HEK293 (cell line): ENCODE measurements at regions not wholly inside any gene's neighbourhood (a gene's known extent, or its start where the extent isn't known, plus 50 kb on each side); places are given as distances from the start of the nearest gene placed in this dataset.

Experiments used
- CTCF ChIA-PET: fragments of 350-600 bp; formaldehyde crosslinking; extraction: SDS; loops from one replicate; lab custom pipeline; 2021; ENCODE audit warnings: antibody characterized with exemption; lab: Yijun Ruan, JAX
- POLR2A ChIA-PET: fragments of 300-600 bp; formaldehyde crosslinking; extraction: SDS; loops from one replicate; lab custom pipeline; 2020; ENCODE audit warnings: antibody characterized with exemption, inconsistent platforms; lab: Yijun Ruan, JAX
- H3K27ac ChIP-seq: fragments of 200-500 bp; sonication (Bioruptor generic); 2 replicates; pipeline ENCODE4 v1.5.1; 2014; ENCODE audit warnings: low read depth, low read length, control low read depth, inconsistent platforms; ENCODE audit errors: extremely low read depth
- H3K36me3 ChIP-seq, 2 experiments: fragments of 200-500 bp in 1 of 2; sonication (Bioruptor generic) in 1 of 2; 1 replicate in 1 of 2; 2 replicates in 1 of 2; pipeline ENCODE4 v1.5.1; 2014 to 2017; ENCODE audit warnings: inconsistent platforms in 2 of 2, low read length in 2 of 2; ENCODE audit not compliant: control insufficient read depth in 2 of 2, insufficient read depth in 1 of 2
- H3K4me1 ChIP-seq: fragments of 200-500 bp; sonication (Bioruptor generic); 2 replicates; pipeline ENCODE4 v1.5.1; 2014; ENCODE audit warnings: mild to moderate bottlenecking, low read length, inconsistent platforms; ENCODE audit not compliant: control insufficient read depth, insufficient read depth
- H3K4me3 ChIP-seq: 2 replicates; pipeline ENCODE4 v1.5.1; 2011; ENCODE audit warnings: low read depth, mild to moderate bottlenecking, control low read depth, low read length, moderate library complexity
- H3K9me3 ChIP-seq: fragments of 200-500 bp; sonication (Bioruptor generic); 2 replicates; pipeline ENCODE4 v1.5.1; 2014; ENCODE audit warnings: low read depth, low read length, inconsistent platforms; ENCODE audit not compliant: control insufficient read depth, insufficient read depth
- BCL11B ChIP-seq: fragments of 450-650 bp; formaldehyde crosslinking; IDR thresholded peaks from 2 replicates; pipeline ENCODE4 v1.5.1; 2016; ENCODE audit warnings: low read depth, missing biosample characterization, missing genetic modification characterization
- HOXA7 ChIP-seq: sonication (generic); formaldehyde crosslinking; IDR thresholded peaks from 2 replicates; pipeline ENCODE4 v1.8.1; 2022; ENCODE audit warnings: missing genetic modification reagents, borderline replicate concordance
- KLF7 ChIP-seq: fragments of 450-650 bp; formaldehyde crosslinking; IDR thresholded peaks from 2 replicates; pipeline ENCODE4 v1.5.1; 2016; ENCODE audit warnings: missing biosample characterization, missing genetic modification characterization, borderline replicate concordance
- PRDM10 ChIP-seq: fragments of 450-650 bp; formaldehyde crosslinking; IDR thresholded peaks from 2 replicates; pipeline ENCODE4 v1.5.1; 2016; ENCODE audit warnings: missing biosample characterization, missing genetic modification characterization
- PRDM4 ChIP-seq: fragments of 450-650 bp; formaldehyde crosslinking; IDR thresholded peaks from 2 replicates; pipeline ENCODE4 v1.5.1; 2017; ENCODE audit warnings: missing biosample characterization, missing genetic modification characterization
- REST ChIP-seq: fragments of 450-650 bp; formaldehyde crosslinking; IDR thresholded peaks from 2 replicates; pipeline ENCODE4 v1.5.1; 2016; ENCODE audit warnings: missing biosample characterization, missing genetic modification characterization
- SALL2 ChIP-seq: fragments of 450-650 bp; formaldehyde crosslinking; IDR thresholded peaks from 2 replicates; pipeline ENCODE4 v1.5.0; 2017; ENCODE audit warnings: missing biosample characterization, mild to moderate bottlenecking, missing genetic modification characterization, borderline replicate concordance
- SCRT2 ChIP-seq: fragments of 450-650 bp; formaldehyde crosslinking; IDR thresholded peaks from 2 replicates; pipeline ENCODE4 v1.5.1; 2016; ENCODE audit warnings: missing biosample characterization, missing genetic modification characterization
- ZFP69B ChIP-seq: fragments of 450-650 bp; formaldehyde crosslinking; IDR thresholded peaks from 2 replicates; pipeline ENCODE4 v1.5.1; 2016; ENCODE audit warnings: missing biosample characterization, missing genetic modification characterization
- ZNF18 ChIP-seq: fragments of 450-650 bp; formaldehyde crosslinking; IDR thresholded peaks from 2 replicates; pipeline ENCODE4 v1.5.1; 2016; ENCODE audit warnings: missing biosample characterization, missing genetic modification characterization
- ZNF202 ChIP-seq: fragments of 450-650 bp; formaldehyde crosslinking; IDR thresholded peaks from 2 replicates; pipeline ENCODE4 v1.5.1; 2016; ENCODE audit warnings: missing biosample characterization, missing genetic modification characterization, borderline replicate concordance
- ZNF274 ChIP-seq, 2 experiments: fragments of 200-500 bp in 1 of 2; fragments of 450-650 bp in 1 of 2; sonication (Bioruptor generic) in 1 of 2; formaldehyde crosslinking in 1 of 2; IDR thresholded peaks; 2 replicates each; pipeline versions ENCODE4 v1.5.1 to v1.6.1; 2014 to 2016; ENCODE audit warnings: borderline replicate concordance in 1 of 2, inconsistent platforms in 1 of 2, low read length in 1 of 2, missing biosample characterization in 1 of 2, missing genetic modification characterization in 1 of 2
- ZNF280D ChIP-seq: fragments of 450-650 bp; formaldehyde crosslinking; IDR thresholded peaks from 2 replicates; pipeline ENCODE4 v1.5.1; 2016; ENCODE audit warnings: missing biosample characterization, missing genetic modification characterization
- ZNF302 ChIP-seq: fragments of 450-650 bp; formaldehyde crosslinking; IDR thresholded peaks from 2 replicates; pipeline ENCODE4 v1.5.1; 2016; ENCODE audit warnings: missing biosample characterization, missing genetic modification characterization, low read depth
- ZNF350 ChIP-seq: fragments of 450-650 bp; formaldehyde crosslinking; IDR thresholded peaks from 2 replicates; pipeline ENCODE4 v1.5.0; 2017; ENCODE audit warnings: missing biosample characterization, mild to moderate bottlenecking, missing genetic modification characterization
- ZNF37A ChIP-seq: fragments of 450-650 bp; IDR thresholded peaks from 2 replicates; pipeline ENCODE4 v1.5.1; 2018; ENCODE audit warnings: missing biosample characterization, missing genetic modification characterization
- ZNF398 ChIP-seq: fragments of 450-650 bp; formaldehyde crosslinking; IDR thresholded peaks from 2 replicates; pipeline ENCODE4 v1.5.1; 2017; ENCODE audit warnings: missing biosample characterization, missing genetic modification characterization
- ZNF600 ChIP-seq: fragments of 450-650 bp; formaldehyde crosslinking; IDR thresholded peaks from 2 replicates; pipeline ENCODE4 v1.5.1; 2016; ENCODE audit warnings: missing biosample characterization, missing genetic modification characterization
- ZNF76 ChIP-seq: fragments of 450-650 bp; formaldehyde crosslinking; IDR thresholded peaks from 2 replicates; pipeline ENCODE4; 2016; ENCODE audit warnings: low read depth, missing biosample characterization, missing genetic modification characterization, borderline replicate concordance

GRCh38 chr6:18579166-18579565, 192.0 kb downstream of the RNF144B start (continued):
- TF ChIP-seq PRDM10 (tag by site-specific recombination) (no peak), SCRT2 (tag by site-specific recombination) (no peak), ZNF274 (IDR thresholded peaks at IDR 0.05; ENCODE audit: low read length) (no peak), ZNF274 (tag by site-specific recombination; IDR thresholded peaks at IDR 0.05; ENCODE audit: borderline replicate concordance) (no peak)

- peaks cover 1% of the 10 kb centered on the region; the same call in 1 of the 2 replicates for H3K4me1 ChIP-seq
- CTCF ChIA-PET, result interaction anchor here (0.7 to 2.4 kb wide), 2 partner anchors 16 to 256 kb away, joined by 5 to 13 read pairs; no protein-coding TSS in a partner anchor
- H3K9me3 ChIP-seq, result no peaks in the 10 kb centered on the region
- POLR2A ChIA-PET, result no interaction called here
- H3K4me3 ChIP-seq, result no peak overlapping the region
- no peaks in the 10 kb centered on the region for H3K36me3 ChIP-seq
- no peak overlapping the region for H3K27ac ChIP-seq
- no peak for TF ChIP-seq HOXA7
- no peak for TF ChIP-seq ZNF76
- TF ChIP-seq ZNF302 (tag by site-specific recombination), result no peak
- TF ChIP-seq KLF7, result no peak
- no peak for TF ChIP-seq ZNF18 (tag by site-specific recombination)
- TF ChIP-seq ZNF350 (tag by site-specific recombination), result no peak
- no peak for TF ChIP-seq ZFP69B (tag by site-specific recombination)
- no peak for TF ChIP-seq BCL11B (tag by site-specific recombination)
- no peak for TF ChIP-seq ZNF398 (tag by site-specific recombination)
- TF ChIP-seq SALL2 (tag by site-specific recombination), result no peak
- no peak for TF ChIP-seq ZNF280D (tag by site-specific recombination)
- TF ChIP-seq PRDM4, result no peak
- no peak for TF ChIP-seq ZNF37A (tag by site-specific recombination)
- no peak for TF ChIP-seq ZNF600 (tag by site-specific recombination)
- no peak for TF ChIP-seq ZNF202 (tag by site-specific recombination)
- TF ChIP-seq REST (tag by site-specific recombination), result no peak
These were observed 192.7 kb downstream of the RNF144B start for GRCh38 chr6:18579869-18580268.
